Tibial nerve (tissue), 4 donors: ENCODE measurements at regions not wholly inside any gene's neighbourhood (a gene's known extent, or its start where the extent isn't known, plus 50 kb on each side); places are given as distances from the start of the nearest gene placed in this dataset.

Experiments
- DNase-seq, 2 donors: peaks; one replicate each; pipeline ENCODE4 v3.0.0-alpha.2; 2019; ENCODE audit warnings: low spot score in 2 of 2
- H3K27ac ChIP-seq, 4 donors: fragments of 200-600 bp; sonication (generic) in 3 of 4; one replicate each; pipeline ENCODE4 v1.5.1; 2017 to 2019; ENCODE audit warnings: mild to moderate bottlenecking in 1 of 4
- H3K27me3 ChIP-seq, 2 donors: fragments of 200-600 bp; sonication (generic) in 1 of 2; one replicate each; pipeline versions ENCODE4 v1.5.1 to v1.6.0; 2017 to 2019
- H3K36me3 ChIP-seq, 3 donors: fragments of 200-600 bp; sonication (generic); one replicate each; pipeline ENCODE4 v1.5.1; 2018 to 2019
- H3K4me1 ChIP-seq, 4 donors: fragments of 200-600 bp; sonication (generic) in 3 of 4; one replicate each; pipeline ENCODE4 v1.5.1; 2017 to 2019
- H3K4me3 ChIP-seq, 4 donors: fragments of 200-600 bp; sonication (generic) in 3 of 4; one replicate each; pipeline ENCODE4 v1.5.1; 2017 to 2019; ENCODE audit warnings: mild to moderate bottlenecking in 1 of 4, moderate library complexity in 1 of 4
- H3K9me3 ChIP-seq, 4 donors: fragments of 200-600 bp; sonication (generic) in 3 of 4; one replicate each; pipeline ENCODE4 v1.5.1; 2017 to 2019
- EP300 ChIP-seq, 2 donors: sonication (generic); formaldehyde crosslinking; IDR thresholded peaks; one replicate each; pipeline ENCODE4 v1.6.1; 2017; ENCODE audit warnings: antibody characterized with exemption in 2 of 2, mild to moderate bottlenecking in 1 of 2
- POLR2A ChIP-seq, 2 donors: fragments of 450-650 bp; IDR thresholded peaks; one replicate each; pipeline ENCODE4 v1.6.1; 2017; ENCODE audit warnings: antibody characterized with exemption in 2 of 2, mild to moderate bottlenecking in 2 of 2, moderate library complexity in 2 of 2
- WGBS, 2 donors: methylation state at CpG; one replicate each; pipeline ENCODE4 v1.1.5; 2018; 5-methylcytosine and 5-hydroxymethylcytosine counted together
- TF ChIP-seq, protein P1 (sequence below), 5 experiments: fragments of 200-600 bp in 3 of 5; fragments of 450-650 bp in 2 of 5; sonication (generic) in 3 of 5; IDR thresholded peaks; one replicate each; pipeline ENCODE4 v1.5.1; 2016 to 2019; ENCODE audit warnings: antibody characterized with exemption in 5 of 5, mild to moderate bottlenecking in 3 of 5, moderate library complexity in 2 of 5

DNA sequence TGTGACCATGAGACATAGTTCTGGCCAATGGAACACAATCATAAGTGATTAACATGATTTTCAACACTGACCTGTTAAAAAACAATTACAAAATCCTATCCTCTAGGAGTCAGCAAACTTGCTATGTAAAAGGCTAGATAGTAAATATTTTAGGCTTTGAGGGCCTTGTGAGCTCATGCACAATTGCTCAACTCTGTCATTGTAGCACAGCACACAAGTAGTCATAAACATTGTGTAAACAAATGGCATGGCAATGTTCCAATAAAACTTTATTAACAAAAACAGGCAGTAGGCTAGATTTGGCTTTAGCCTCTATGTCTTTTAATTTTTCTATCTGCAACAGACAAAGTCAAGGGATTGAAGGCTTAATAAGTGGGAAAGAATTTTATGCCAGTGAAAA, 350.7 kb downstream of the C12orf50 start:
- H3K4me1 ChIP-seq, result no peaks in the 10 kb centered on the region
- TF ChIP-seq, protein P1, sequence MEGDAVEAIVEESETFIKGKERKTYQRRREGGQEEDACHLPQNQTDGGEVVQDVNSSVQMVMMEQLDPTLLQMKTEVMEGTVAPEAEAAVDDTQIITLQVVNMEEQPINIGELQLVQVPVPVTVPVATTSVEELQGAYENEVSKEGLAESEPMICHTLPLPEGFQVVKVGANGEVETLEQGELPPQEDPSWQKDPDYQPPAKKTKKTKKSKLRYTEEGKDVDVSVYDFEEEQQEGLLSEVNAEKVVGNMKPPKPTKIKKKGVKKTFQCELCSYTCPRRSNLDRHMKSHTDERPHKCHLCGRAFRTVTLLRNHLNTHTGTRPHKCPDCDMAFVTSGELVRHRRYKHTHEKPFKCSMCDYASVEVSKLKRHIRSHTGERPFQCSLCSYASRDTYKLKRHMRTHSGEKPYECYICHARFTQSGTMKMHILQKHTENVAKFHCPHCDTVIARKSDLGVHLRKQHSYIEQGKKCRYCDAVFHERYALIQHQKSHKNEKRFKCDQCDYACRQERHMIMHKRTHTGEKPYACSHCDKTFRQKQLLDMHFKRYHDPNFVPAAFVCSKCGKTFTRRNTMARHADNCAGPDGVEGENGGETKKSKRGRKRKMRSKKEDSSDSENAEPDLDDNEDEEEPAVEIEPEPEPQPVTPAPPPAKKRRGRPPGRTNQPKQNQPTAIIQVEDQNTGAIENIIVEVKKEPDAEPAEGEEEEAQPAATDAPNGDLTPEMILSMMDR (IDR thresholded peaks at IDR 0.05), result no peak
- no peak for TF ChIP-seq EP300 (IDR thresholded peaks at IDR 0.05)
- no peak for TF ChIP-seq POLR2A (IDR thresholded peaks at IDR 0.05)
- no peaks in the 10 kb centered on the region for H3K27me3 ChIP-seq
- H3K4me3 ChIP-seq, result no peak overlapping the region
- H3K36me3 ChIP-seq, result no peaks in the 10 kb centered on the region
- no peak for DNase-seq
- no peaks in the 10 kb centered on the region for H3K9me3 ChIP-seq
- H3K27ac ChIP-seq, result no peak overlapping the region

DNA sequence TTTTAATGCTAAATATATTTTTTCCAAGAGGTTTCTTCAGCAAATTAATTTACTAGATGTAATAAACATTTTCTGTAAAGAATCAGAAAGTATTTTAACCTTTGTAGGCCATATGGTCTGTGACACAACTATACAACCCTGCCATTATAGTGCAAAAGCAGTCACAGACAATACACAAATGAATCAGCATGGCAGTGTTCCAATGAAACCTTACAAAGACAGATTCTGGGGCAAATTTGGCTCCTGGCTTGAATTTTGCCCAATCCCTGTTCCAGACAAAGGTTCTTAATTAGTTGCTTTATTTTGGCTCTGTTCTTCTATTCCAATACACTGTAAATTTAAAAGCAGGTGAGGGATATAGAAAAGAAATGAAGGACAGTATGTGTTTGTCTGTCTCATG, 352.5 kb downstream of the C12orf50 start:
- H3K4me3 ChIP-seq, result no peak overlapping the region
- H3K27ac ChIP-seq, result no peak overlapping the region
- TF ChIP-seq POLR2A (IDR thresholded peaks at IDR 0.05) (no peak), EP300 (IDR thresholded peaks at IDR 0.05) (no peak)
- TF ChIP-seq, protein P1 (IDR thresholded peaks at IDR 0.05), result no peak

DNA sequence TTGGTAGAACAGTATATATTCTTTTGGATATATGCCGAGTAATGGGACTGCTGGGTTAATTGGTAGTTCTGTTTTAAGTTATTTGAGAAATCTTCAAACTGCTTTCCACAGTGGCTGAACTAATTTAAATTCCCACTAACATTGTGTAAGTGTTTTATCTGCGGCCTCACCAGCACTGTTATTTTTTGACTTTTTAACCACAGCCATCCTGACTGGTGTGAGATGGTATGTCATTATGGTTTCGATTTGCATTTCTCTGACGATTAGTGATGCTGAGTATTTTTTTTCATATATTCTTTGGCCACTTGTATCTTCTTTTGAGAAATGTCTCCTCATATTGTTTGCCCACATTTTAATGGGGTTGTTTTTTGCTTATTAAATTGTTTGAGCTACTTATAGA, 357.4 kb downstream of the C12orf50 start:
- H3K4me1 ChIP-seq, result no peaks in the 10 kb centered on the region
- no peaks in the 10 kb centered on the region for H3K9me3 ChIP-seq
- H3K27ac ChIP-seq, result no peak overlapping the region
- WGBS, 2 donors, result 95 to 97% methylated on average over 4 of the region's 4 CpGs
- H3K36me3 ChIP-seq, result no peaks in the 10 kb centered on the region
- no peak for TF ChIP-seq EP300 (IDR thresholded peaks at IDR 0.05)
- no peak for TF ChIP-seq POLR2A (IDR thresholded peaks at IDR 0.05)
- TF ChIP-seq, protein P1 (IDR thresholded peaks at IDR 0.05), result no peak
- H3K27me3 ChIP-seq, result no peaks in the 10 kb centered on the region
- H3K4me3 ChIP-seq, result no peak overlapping the region
- no peak for DNase-seq

More for the DNA sequence above, 352.5 kb downstream of the C12orf50 start:
- Histone ChIP-seq H3K4me1 (no peaks in the 10 kb centered on the region), H3K36me3 (no peaks in the 10 kb centered on the region), H3K9me3 (no peaks in the 10 kb centered on the region), H3K27me3 (no peaks in the 10 kb centered on the region)
- DNase-seq, result no peak

DNA sequence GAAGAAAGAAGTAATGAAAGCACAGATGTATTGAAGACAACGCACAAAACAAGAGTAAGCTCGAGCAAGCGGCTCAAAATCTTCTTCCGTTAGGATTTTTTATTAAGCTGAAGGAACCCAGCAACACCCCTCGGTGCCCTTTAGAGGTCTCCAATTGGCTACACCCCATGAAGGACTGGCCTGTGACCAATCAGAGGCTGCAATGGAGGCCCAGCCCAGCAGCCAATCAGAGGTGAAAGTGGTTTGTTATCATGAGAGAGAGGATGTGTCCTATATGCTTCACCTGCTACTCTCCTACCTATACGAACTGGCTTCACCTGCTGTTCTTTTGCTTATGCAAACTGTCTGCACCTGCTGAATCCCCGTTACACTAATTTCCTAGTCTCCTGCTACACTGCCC, 358.8 kb downstream of the C12orf50 start:
- Histone ChIP-seq H3K9me3 (no peaks in the 10 kb centered on the region), H3K27ac (no peak overlapping the region), H3K36me3 (no peaks in the 10 kb centered on the region), H3K4me1 (no peaks in the 10 kb centered on the region), H3K4me3 (no peak overlapping the region), H3K27me3 (no peaks in the 10 kb centered on the region)
- TF ChIP-seq, protein P1 (IDR thresholded peaks at IDR 0.05), result no peak
- TF ChIP-seq POLR2A (IDR thresholded peaks at IDR 0.05) (no peak), EP300 (IDR thresholded peaks at IDR 0.05) (no peak)
- no peak for DNase-seq
- WGBS, 2 donors, result 93 to 94% methylated on average over 7 of the region's 7 CpGs

DNA sequence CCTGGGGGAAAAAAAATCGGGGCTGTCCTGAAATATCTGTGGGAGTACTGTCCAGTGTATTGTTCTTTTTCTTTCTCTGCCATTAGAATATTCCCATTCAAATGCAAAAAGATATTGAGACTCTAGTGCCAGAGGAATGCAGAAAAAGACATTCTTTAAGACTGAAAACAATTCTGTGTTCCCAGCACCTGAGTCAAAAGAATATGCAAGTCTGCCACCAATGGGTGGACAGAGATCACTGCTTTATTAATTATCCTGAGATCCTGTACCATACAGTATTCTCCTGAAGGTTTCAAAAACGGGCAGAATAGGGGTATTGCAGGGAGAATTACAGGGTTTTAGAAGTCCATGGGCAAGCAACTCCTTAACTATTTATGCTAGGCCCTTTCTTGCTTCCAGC, 361.8 kb downstream of the C12orf50 start:
- 38 to 45% methylated on average over 2 of the region's 2 CpGs for WGBS, 2 donors
- TF ChIP-seq, protein P1 (IDR thresholded peaks at IDR 0.05), result peak in 1 of 5 experiments; percentile 14
- TF ChIP-seq POLR2A (IDR thresholded peaks at IDR 0.05) (no peak), EP300 (IDR thresholded peaks at IDR 0.05) (no peak)
- H3K9me3 ChIP-seq, result no peaks in the 10 kb centered on the region

More for the DNA sequence above, 361.8 kb downstream of the C12orf50 start:
- Histone ChIP-seq H3K36me3 (no peaks in the 10 kb centered on the region), H3K27me3 (no peaks in the 10 kb centered on the region), H3K27ac (no peak overlapping the region), H3K4me3 (no peak overlapping the region), H3K4me1 (peaks cover 0 to 3% (median 0%) of the 10 kb centered on the region in 4 donors)
- no peak for DNase-seq
